NCI-H2171 (cell line): ENCODE measurements at regions not wholly inside any gene's neighbourhood (a gene's known extent, or its start where the extent isn't known, plus 50 kb on each side); places are given as distances from the start of the nearest gene placed in this dataset.
A peak's percentile ranks its signal among the peaks of the same experiment; 100 is the strongest.

ENCODE experiments used
- DNase-seq: peaks from one replicate; lab custom pipeline; 2025; lab: John Stamatoyannopoulos, UW

DNA sequence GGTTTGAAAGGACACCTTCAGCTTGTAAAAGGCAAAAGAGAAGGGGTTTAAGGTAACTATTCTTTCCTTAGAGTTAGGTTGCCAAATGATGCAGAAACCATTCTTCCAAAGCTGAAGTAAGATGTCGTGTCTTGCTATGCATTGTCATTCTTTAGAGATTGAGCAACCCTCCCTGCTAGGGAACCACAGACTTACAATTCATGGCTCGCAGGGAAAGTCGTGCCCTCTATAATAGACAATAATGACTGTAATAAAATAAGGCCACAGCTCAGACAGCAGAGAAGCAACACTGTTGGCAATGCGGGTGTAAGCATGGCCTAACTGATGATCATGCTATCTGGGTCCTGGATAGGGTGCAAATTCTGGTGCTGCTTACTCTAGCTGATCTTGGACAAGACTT, 129.6 kb upstream of the CDH13 start:
- no peak for DNase-seq

GRCh38 chr16:82488460-82488859, 138.3 kb upstream of the CDH13 start:
- DNase-seq = no peak

GRCh38 chr16:82481455-82481854, 145.3 kb upstream of the CDH13 start:
- DNase-seq = no peak

DNA sequence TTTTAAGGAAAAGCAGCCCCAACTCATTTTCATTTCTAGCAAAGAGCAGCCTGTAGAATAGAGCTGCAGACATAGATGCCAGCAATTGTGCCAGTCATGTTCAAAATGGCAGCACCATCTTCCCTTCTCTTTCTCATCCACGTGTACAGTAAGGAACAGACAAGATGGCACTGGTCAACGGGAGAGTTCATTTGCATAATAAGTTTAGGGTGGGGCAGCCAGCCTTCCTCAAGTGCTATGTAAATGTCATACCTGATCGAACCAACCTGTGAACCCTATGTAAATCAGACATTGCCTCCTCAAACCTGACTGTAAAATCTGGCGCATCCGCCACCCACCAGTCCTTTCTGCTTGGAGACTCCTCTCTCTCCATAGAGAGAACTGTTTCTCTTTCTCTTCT, 150.0 kb upstream of the CDH13 start:
- DNase-seq = no peak

- peak; percentile 58 for DNase-seq
These were observed 156.1 kb upstream of the CDH13 start for GRCh38 chr16:82470620-82471152.

GRCh38 chr16:82470016-82470415, 156.8 kb upstream of the CDH13 start:
- DNase-seq = peak; percentile 69

GRCh38 chr16:82464187-82464586, 162.6 kb upstream of the CDH13 start:
- no peak for DNase-seq

- DNase-seq = no peak
These were observed 166.0 kb upstream of the CDH13 start for GRCh38 chr16:82460766-82461165.

DNA sequence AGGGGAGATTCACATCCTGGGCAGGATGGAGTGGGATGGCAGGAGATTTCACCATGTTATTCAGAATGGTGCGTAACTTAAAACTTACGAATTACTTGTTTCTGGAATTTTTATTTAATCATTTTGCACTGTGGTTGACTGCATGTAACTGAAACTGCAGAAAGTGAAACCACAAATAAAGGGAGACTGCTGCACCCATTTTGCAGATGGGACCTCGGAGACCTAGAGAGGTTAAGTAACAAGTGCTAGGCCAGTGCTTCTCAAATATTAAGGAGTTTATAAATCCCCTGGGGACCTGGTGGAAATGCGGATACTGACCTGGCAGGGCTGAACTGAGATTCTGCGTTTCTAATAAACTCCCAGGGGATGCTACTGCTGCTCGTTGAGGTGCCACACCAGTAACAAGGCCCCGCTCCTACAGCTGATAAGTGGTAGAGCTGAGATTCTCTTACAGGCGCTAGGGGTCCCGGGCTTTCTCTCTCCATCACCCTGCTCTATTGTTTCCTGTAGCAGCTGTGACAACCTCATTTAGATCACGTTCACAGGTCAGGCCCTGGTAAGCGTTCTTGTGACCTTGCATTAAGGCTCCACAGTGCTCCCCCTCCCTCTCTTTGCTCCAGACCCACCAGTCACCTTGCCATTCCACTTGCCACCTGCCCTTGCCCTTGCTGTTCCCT, 167.1 kb upstream of the CDH13 start:
- no peak for DNase-seq

DNA sequence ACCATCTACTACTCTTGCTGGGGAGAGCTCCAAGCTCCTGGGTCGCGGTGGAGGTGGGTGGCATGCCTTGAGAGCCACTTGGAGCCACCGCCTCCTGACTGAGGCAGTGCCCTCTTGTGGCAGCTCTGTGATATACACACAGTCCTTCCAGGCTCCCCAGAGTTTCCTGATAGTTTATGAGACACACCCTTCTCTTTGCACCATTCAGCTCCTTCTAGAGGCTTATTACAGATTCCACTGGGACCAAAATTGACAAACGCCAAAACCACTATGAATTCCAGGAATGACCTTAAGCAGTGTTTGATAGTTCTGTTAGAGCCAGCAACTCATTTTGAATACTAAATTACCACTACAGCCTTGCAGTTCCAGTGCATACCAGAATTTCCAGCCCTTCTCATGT, 170.1 kb upstream of the CDH13 start:
- peak; percentile 61 for DNase-seq

GRCh38 chr16:82454566-82454965, 172.2 kb upstream of the CDH13 start:
- DNase-seq = no peak

GRCh38 chr16:82454152-82454551, 172.6 kb upstream of the CDH13 start:
- no peak for DNase-seq

DNA sequence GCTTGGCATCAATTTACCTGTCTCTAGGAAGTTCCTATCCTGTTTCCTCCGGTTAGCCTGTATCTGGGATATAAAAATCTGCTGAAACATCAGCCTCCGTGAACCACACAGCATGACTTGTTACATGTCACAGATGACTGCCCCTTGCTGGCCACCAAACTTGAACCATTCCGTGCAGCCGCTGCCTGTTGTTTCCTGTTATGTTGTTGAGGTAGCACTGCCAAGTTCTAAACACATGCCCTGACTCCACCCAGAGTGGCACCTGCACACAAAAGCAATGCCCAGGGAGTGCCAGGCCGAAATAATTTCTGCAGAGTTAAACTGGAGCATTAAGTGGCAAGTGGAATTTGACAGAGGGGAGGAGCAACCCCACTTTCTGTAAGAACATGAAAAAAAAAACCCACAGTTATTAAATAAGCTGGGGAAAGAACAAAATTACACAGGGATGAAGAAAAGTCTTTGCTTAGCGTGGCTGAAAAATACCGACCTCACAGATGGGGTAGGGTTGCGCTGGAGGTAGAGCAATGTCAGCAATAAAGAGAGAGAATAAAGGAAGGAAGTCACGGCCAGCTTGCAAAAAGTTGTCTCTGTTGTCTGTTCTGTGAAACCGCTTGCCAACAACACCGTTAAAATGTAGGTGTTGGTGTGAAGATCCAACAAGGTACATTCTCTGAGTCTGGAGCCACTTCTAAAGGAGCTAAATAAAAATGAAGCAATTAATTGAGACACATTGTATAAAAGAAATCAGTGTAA, 174.6 kb upstream of the CDH13 start:
- DNase-seq = no peak

GRCh38 chr16:82451449-82451848, 175.3 kb upstream of the CDH13 start:
- no peak for DNase-seq

DNA sequence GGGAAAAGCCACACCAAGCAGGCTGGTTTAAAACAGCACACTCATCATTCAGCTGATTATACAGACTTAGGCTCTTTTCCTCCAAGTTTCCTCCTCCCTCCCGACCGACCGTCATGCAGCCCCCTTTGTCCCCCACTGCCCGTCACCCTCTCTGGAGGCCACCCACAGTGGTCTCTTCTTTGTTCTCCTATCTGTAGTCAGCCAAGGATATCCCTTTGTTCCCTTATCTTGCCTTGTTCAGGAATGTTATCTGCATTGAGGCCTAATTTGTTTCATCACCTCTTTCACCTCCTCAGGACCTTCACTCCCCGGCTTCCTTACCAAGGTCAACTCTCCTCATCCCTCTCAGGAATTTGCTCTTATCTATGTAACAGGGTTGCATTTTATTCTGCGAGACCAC, 186.4 kb upstream of the CDH13 start:
- no peak for DNase-seq

- DNase-seq = no peak
These were observed 187.0 kb upstream of the CDH13 start for GRCh38 chr16:82439678-82440293.

GRCh38 chr16:82433042-82433441, 193.7 kb upstream of the CDH13 start:
- no peak for DNase-seq

DNA sequence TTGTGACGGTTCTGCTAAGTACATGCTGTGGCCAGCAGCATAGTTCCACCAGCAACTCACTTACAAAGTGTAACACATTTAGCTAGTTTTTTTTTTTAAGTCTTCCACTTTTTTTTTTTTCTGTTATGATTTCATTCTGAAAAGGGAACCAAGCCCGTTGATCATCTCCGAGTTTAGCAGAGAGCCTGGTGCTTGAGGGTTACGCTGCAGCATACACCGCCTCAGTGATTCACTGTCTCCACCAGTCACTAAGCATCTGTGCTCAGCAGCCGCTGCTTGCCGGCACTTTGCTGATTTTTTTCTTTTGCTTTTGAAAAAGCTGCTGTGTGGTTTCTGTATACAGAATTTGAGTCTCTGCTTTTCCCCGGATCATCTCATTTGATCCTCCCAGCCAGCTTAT, 194.5 kb upstream of the CDH13 start:
- peak; percentile 8 for DNase-seq

- DNase-seq = no peak
These were observed 201.1 kb upstream of the CDH13 start for GRCh38 chr16:82425661-82426060.

GRCh38 chr16:82421851-82422250, 204.9 kb upstream of the CDH13 start:
- DNase-seq = no peak

GRCh38 chr16:82419332-82419731, 207.4 kb upstream of the CDH13 start:
- no peak for DNase-seq

- DNase-seq = no peak
These were observed 212.3 kb upstream of the CDH13 start for GRCh38 chr16:82414476-82414875.

DNA sequence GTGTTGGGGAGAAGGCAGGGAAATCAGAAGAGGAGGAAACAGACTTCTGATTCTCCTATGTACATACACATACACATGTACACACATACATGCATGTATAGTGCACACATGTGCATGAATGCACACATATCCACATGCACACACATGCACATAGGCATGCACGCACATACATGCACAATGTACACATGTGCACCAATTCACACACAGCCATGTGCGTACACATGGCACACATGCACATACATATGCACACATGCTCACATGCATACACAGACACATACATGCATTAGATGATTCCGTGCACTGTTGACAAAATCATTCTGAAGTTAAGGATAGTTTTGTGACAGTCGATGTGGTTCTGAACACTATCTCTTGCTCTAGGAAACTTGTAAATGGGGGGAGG, 214.0 kb upstream of the CDH13 start:
- DNase-seq = no peak
